ENCODE measurements at regions not wholly inside any gene's neighbourhood (a gene's known extent, or its start where the extent isn't known, plus 50 kb on each side); places are given as distances from the start of the nearest gene placed in this dataset.

GRCh38 chr11:71082454-71082853 lies 169.9 kb downstream of the SHANK2 start:
- Histone ChIP-seq H3K9me3 (ENCODE audit: control insufficient read depth, low read length) (no peaks in the 10 kb centered on the region), H3K36me3 (ENCODE audit: control insufficient read depth, insufficient read depth, low read length) (no peaks in the 10 kb centered on the region), H3K4me3 (ENCODE audit: low read length) (no peak overlapping the region), H3K9ac (ENCODE audit: extremely low read depth, low read length, poor library complexity, severe bottlenecking) (no peak overlapping the region), H3K27me3 (ENCODE audit: control insufficient read depth, insufficient read depth, low read length, poor library complexity, severe bottlenecking) (no peaks in the 10 kb centered on the region), H3K27ac (ENCODE audit: low read depth, low read length) (no peak overlapping the region), H3K4me1 (ENCODE audit: control insufficient read depth, insufficient read depth, low read length) (no peaks in the 10 kb centered on the region)
- Mint-ChIP-seq H3K4me3 (no peak overlapping the region), H3K27me3 (ENCODE audit: insufficient read depth) (no peaks in the 10 kb centered on the region), H3K4me1 (no peaks in the 10 kb centered on the region), H3K36me3 (ENCODE audit: low read depth) (peaks cover 32% of the 10 kb centered on the region), H3K27ac (no peak overlapping the region), H3K9me3 (peaks cover 26% of the 10 kb centered on the region)
- TF ChIP-seq CTCF (conservative IDR thresholded peaks at IDR 0.05), result no peak
- no peak for DNase-seq
- WGBS, 2 experiments (ENCODE audit: insufficient coverage in 1 of 2, insufficient read length in 1 of 2), result 60 to 82% methylated on average over 3 to 9 of the region's 9 CpGs

GRCh38 chr11:71081704-71082230 lies 170.6 kb downstream of the SHANK2 start:
- no peak for TF ChIP-seq CTCF (conservative IDR thresholded peaks at IDR 0.05)
- no peak for DNase-seq
- H3K9ac ChIP-seq (ENCODE audit: extremely low read depth, low read length, poor library complexity, severe bottlenecking), result no peak overlapping the region
- Mint-ChIP-seq H3K4me1 (no peaks in the 10 kb centered on the region), H3K4me3 (no peak overlapping the region), H3K36me3 (ENCODE audit: low read depth) (peaks cover 39% of the 10 kb centered on the region), H3K27ac (no peak overlapping the region), H3K27me3 (ENCODE audit: insufficient read depth) (no peaks in the 10 kb centered on the region), H3K9me3 (peaks cover 33% of the 10 kb centered on the region)
- WGBS, 2 experiments (ENCODE audit: insufficient coverage in 1 of 2, insufficient read length in 1 of 2), result 92 to 95% methylated on average over 8 to 12 of the region's 12 CpGs
- no peaks in the 10 kb centered on the region for H3K27me3 ChIP-seq (ENCODE audit: control insufficient read depth, insufficient read depth, low read length, poor library complexity, severe bottlenecking)
- no peaks in the 10 kb centered on the region for H3K4me1 ChIP-seq (ENCODE audit: control insufficient read depth, insufficient read depth, low read length)
- H3K27ac ChIP-seq (ENCODE audit: low read depth, low read length), result no peak overlapping the region
- no peaks in the 10 kb centered on the region for H3K36me3 ChIP-seq (ENCODE audit: control insufficient read depth, insufficient read depth, low read length)
- no peak overlapping the region for H3K4me3 ChIP-seq (ENCODE audit: low read length)
- H3K9me3 ChIP-seq (ENCODE audit: control insufficient read depth, low read length), result no peaks in the 10 kb centered on the region

- Mint-ChIP-seq H3K4me1 (no peaks in the 10 kb centered on the region), H3K9me3 (peaks cover 33% of the 10 kb centered on the region), H3K36me3 (ENCODE audit: low read depth) (peaks cover 42% of the 10 kb centered on the region), H3K4me3 (no peak overlapping the region), H3K27me3 (ENCODE audit: insufficient read depth) (no peaks in the 10 kb centered on the region), H3K27ac (no peak overlapping the region)
- H3K9me3 ChIP-seq (ENCODE audit: control insufficient read depth, low read length), result no peaks in the 10 kb centered on the region
- peak; percentile 82 for TF ChIP-seq CTCF (conservative IDR thresholded peaks at IDR 0.05)
- 79 to 85% methylated on average over 23 to 25 of the region's 25 CpGs for WGBS, 2 experiments (ENCODE audit: insufficient coverage in 1 of 2, insufficient read length in 1 of 2)
- no peak overlapping the region for H3K27ac ChIP-seq (ENCODE audit: low read depth, low read length)
- no peaks in the 10 kb centered on the region for H3K27me3 ChIP-seq (ENCODE audit: control insufficient read depth, insufficient read depth, low read length, poor library complexity, severe bottlenecking)
- no peak overlapping the region for H3K4me3 ChIP-seq (ENCODE audit: low read length)
- H3K36me3 ChIP-seq (ENCODE audit: control insufficient read depth, insufficient read depth, low read length), result no peaks in the 10 kb centered on the region
- DNase-seq, result peak; percentile 93
- H3K9ac ChIP-seq (ENCODE audit: extremely low read depth, low read length, poor library complexity, severe bottlenecking), result no peak overlapping the region
- H3K4me1 ChIP-seq (ENCODE audit: control insufficient read depth, insufficient read depth, low read length), result no peaks in the 10 kb centered on the region
Measured at GRCh38 chr11:71080239-71081097, 171.9 kb downstream of the SHANK2 start.
